Testis (tissue), 2 donors: ENCODE measurements at regions not wholly inside any gene's neighbourhood (a gene's known extent, or its start where the extent isn't known, plus 50 kb on each side); places are given as distances from the start of the nearest gene placed in this dataset.

Experiments used
- DNase-seq: peaks from one replicate; pipeline ENCODE4 v3.0.0-alpha.2; 2019
- H3K27ac ChIP-seq, 2 donors: fragments of 200-600 bp; sonication (generic); one replicate each; pipeline ENCODE4 v1.5.1; 2019
- H3K27me3 ChIP-seq: fragments of 200-600 bp; sonication (generic); one replicate; pipeline ENCODE4 v1.5.1; 2019
- H3K36me3 ChIP-seq: fragments of 200-600 bp; sonication (generic); one replicate; pipeline ENCODE4 v1.5.1; 2017; ENCODE audit warnings: low read depth; ENCODE audit errors: missing control alignments
- H3K4me1 ChIP-seq: fragments of 200-600 bp; sonication (generic); one replicate; pipeline ENCODE4 v1.5.1; 2019
- H3K4me3 ChIP-seq, 2 donors: fragments of 200-600 bp; sonication (generic); one replicate each; pipeline ENCODE4 v1.5.1; 2017 to 2019
- H3K9me3 ChIP-seq: fragments of 200-600 bp; sonication (generic); one replicate; pipeline ENCODE4 v1.5.1; 2017
- POLR2A ChIP-seq: fragments of 450-650 bp; IDR thresholded peaks from one replicate; pipeline ENCODE4 v1.6.1; 2017; ENCODE audit warnings: antibody characterized with exemption, mild to moderate bottlenecking, moderate library complexity
- WGBS, 2 donors: methylation state at CpG; one replicate each; pipeline ENCODE4 v1.1.5; 2018; 5-methylcytosine and 5-hydroxymethylcytosine counted together
- intact Hi-C: fragments of 100-400 bp; cut with DNase I; formaldehyde crosslinking; loops from one replicate; pipeline ENCODE4 v1.15.1; 2023; ENCODE audit warnings: low total_unique reads
- TF ChIP-seq, protein P1 (sequence below), 3 experiments: fragments of 450-650 bp in 2 of 3; fragments of 200-600 bp in 1 of 3; sonication (generic) in 1 of 3; IDR thresholded peaks; one replicate each; pipeline ENCODE4 v1.5.1; 2016 to 2019; ENCODE audit warnings: antibody characterized with exemption in 3 of 3, mild to moderate bottlenecking in 2 of 3, moderate library complexity in 1 of 3

DNA sequence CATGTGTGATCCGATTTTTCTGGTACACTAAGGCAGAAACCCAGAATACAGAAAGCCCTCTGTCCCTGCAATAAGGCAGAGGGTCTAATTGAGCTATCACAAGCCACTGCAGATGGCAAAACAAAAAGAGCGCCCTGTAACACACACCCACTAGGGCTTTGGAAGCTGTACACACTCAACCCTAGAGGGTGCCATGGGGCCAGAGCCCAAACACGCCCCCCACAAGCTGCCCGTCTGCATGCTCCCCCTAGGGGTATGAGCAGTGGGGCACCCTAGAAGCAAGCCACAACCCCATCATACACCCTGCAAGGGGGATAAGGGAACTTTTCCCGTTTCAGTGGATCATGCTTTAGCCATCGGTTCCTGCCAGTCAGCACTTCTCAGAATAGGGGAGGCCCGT lies 62.2 kb upstream of the PDE10A start:
- no peaks in the 10 kb centered on the region for H3K27me3 ChIP-seq
- H3K9me3 ChIP-seq: no peaks in the 10 kb centered on the region
- H3K4me3 ChIP-seq: no peak overlapping the region
- no peak overlapping the region for H3K27ac ChIP-seq
- no peak for DNase-seq
- TF ChIP-seq POLR2A: no peak
- TF ChIP-seq, protein P1, sequence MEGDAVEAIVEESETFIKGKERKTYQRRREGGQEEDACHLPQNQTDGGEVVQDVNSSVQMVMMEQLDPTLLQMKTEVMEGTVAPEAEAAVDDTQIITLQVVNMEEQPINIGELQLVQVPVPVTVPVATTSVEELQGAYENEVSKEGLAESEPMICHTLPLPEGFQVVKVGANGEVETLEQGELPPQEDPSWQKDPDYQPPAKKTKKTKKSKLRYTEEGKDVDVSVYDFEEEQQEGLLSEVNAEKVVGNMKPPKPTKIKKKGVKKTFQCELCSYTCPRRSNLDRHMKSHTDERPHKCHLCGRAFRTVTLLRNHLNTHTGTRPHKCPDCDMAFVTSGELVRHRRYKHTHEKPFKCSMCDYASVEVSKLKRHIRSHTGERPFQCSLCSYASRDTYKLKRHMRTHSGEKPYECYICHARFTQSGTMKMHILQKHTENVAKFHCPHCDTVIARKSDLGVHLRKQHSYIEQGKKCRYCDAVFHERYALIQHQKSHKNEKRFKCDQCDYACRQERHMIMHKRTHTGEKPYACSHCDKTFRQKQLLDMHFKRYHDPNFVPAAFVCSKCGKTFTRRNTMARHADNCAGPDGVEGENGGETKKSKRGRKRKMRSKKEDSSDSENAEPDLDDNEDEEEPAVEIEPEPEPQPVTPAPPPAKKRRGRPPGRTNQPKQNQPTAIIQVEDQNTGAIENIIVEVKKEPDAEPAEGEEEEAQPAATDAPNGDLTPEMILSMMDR (IDR thresholded peaks at IDR 0.05): no peak
- H3K36me3 ChIP-seq: no peaks in the 10 kb centered on the region
- H3K4me1 ChIP-seq: peaks cover 3% of the 10 kb centered on the region
- intact Hi-C loops: loop anchor here (10.0 kb wide), 1 partner anchor 120 kb away; no protein-coding TSS in a partner anchor
- WGBS, 2 donors: 93 to 94% methylated on average over 7 of the region's 7 CpGs

DNA sequence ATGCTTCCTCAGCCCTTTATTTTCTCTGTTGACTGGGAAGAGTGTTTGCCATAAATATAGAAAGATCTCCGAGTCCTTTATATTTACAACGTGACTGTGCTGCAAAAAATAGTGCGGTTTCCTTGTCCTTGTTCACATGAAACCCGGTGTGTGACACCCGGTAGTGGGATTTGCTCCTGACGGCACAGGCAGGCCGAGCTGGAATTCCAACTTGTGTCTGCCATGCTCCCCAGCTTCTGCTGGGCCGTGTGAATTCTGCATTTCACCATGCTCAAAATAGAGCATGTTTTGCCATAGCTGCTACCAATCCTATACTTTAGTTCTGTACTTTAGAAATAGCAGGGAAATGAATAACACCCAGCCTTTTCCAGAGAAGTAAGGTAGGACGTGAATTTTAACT lies 60.3 kb upstream of the PDE10A start:
- Histone ChIP-seq H3K4me1 (peaks cover 3% of the 10 kb centered on the region), H3K36me3 (no peaks in the 10 kb centered on the region), H3K9me3 (no peaks in the 10 kb centered on the region), H3K4me3 (no peak overlapping the region), H3K27me3 (no peaks in the 10 kb centered on the region), H3K27ac (no peak overlapping the region)
- DNase-seq: no peak
- intact Hi-C loops: loop anchor here (10.0 kb wide), 1 partner anchor 121 kb away; no protein-coding TSS in a partner anchor
- WGBS, 2 donors: 73 to 75% methylated on average over 9 of the region's 9 CpGs
- no peak for TF ChIP-seq POLR2A
- TF ChIP-seq, protein P1 (IDR thresholded peaks at IDR 0.05): no peak

DNA sequence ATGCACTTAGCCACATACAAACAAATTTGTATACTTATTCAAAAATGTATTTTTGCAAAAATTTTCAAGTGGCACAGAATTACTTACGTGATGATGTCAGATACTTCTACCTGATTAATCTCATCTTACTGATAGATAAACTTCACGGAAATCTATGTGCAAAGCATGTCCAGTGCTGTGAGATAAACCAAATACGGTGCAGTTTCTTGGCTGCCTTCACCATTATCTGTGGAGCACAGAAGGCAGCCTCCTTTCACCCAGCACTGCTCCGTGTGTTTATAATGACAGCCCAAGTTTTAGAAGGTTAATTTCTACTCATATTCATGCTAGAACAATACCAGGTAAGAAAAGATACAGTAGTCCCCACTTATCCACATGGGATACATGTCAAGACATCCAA lies 59.0 kb upstream of the PDE10A start:
- no peaks in the 10 kb centered on the region for H3K9me3 ChIP-seq
- no peak overlapping the region for H3K27ac ChIP-seq
- WGBS, 2 donors: 50 to 58% methylated on average over 4 of the region's 4 CpGs
- intact Hi-C loops: loop anchor here (10.0 kb wide), 1 partner anchor 123 kb away; no protein-coding TSS in a partner anchor
- no peaks in the 10 kb centered on the region for H3K27me3 ChIP-seq
- TF ChIP-seq, protein P1 (IDR thresholded peaks at IDR 0.05): no peak
- TF ChIP-seq POLR2A: no peak
- no peak for DNase-seq
- no peak overlapping the region for H3K4me3 ChIP-seq
- no peaks in the 10 kb centered on the region for H3K4me1 ChIP-seq
- H3K36me3 ChIP-seq: no peaks in the 10 kb centered on the region

DNA sequence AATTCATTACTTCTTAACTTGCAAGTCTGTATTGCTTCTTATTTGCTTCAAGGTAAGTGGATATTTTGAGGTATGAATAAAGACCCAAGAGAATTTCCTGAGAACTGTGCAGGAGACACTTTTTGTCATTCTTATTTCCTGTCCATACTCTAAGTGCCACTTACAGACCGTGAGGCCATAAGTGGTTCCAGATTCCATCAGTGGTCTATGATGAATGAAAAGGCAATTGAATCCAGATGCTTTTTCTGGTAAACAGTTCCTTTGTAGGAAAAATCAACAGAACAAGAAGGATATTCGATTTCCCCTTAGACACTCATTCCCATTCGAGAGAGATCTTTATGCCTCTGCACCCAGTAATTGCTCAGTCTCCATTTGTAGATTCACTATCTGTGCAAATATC lies 58.3 kb upstream of the PDE10A start:
- TF ChIP-seq, protein P1 (IDR thresholded peaks at IDR 0.05): no peak
- no peak for TF ChIP-seq POLR2A
- H3K27ac ChIP-seq: no peak overlapping the region
- intact Hi-C loops: loop anchor here (10.0 kb wide), 1 partner anchor 123 kb away; no protein-coding TSS in a partner anchor
- no peaks in the 10 kb centered on the region for H3K4me1 ChIP-seq
- 81 to 87% methylated on average over 3 of the region's 3 CpGs for WGBS, 2 donors
- H3K9me3 ChIP-seq: no peaks in the 10 kb centered on the region
- DNase-seq: no peak
- no peak overlapping the region for H3K4me3 ChIP-seq
- H3K36me3 ChIP-seq: no peaks in the 10 kb centered on the region
- H3K27me3 ChIP-seq: no peaks in the 10 kb centered on the region

DNA sequence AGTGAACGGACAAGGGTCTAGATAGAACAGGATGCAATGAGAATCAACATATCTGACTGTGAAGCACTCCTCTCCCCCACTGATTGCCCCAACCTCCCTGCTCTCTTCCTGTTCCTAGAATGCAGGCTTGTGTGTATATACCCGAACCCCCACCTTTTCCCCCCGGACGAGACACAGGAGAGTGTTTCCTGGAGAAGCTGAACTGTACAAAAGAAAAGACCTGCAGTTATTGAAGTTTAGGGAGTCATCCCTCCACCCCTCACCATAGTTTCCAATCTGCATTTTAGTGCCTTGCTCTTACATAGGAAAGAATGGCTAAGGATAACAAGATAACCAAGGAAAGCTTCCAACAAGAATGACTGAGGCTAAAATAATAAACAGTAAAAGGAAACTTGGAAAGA lies 55.5 kb upstream of the PDE10A start:
- Histone ChIP-seq H3K4me1 (no peaks in the 10 kb centered on the region), H3K27me3 (no peaks in the 10 kb centered on the region), H3K27ac (no peak overlapping the region), H3K4me3 (no peak overlapping the region), H3K9me3 (no peaks in the 10 kb centered on the region), H3K36me3 (no peaks in the 10 kb centered on the region)
- 34 to 39% methylated on average over 4 of the region's 4 CpGs for WGBS, 2 donors
- DNase-seq: no peak
- TF ChIP-seq, protein P1 (IDR thresholded peaks at IDR 0.05): no peak
- no peak for TF ChIP-seq POLR2A
- intact Hi-C loops: no loop called here
